ENCODE measurements at regions not wholly inside any gene's neighbourhood (a gene's known extent, or its start where the extent isn't known, plus 50 kb on each side); places are given as distances from the start of the nearest gene placed in this dataset.

DNA sequence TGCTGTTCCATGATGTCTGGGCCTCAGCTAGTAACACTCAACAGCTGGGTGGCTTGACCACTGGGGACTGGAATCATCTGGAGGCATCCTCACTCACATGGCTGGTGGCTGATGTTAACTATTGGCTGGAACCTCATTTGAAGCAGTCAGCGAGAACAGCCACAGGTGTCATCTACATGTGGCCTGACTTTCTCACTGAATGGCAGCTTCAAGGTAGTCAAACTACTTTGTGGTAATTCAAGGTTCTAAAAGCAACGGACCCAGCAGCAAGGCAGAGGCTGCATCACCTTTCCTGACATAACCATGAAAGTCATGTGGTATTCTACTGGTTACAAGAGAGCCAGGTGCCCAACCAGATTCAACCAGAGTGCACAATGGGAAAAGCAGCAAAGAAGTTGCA is 115.9 kb upstream of the DST start:
- DNase-seq (ENCODE audit: low spot score), result no peak
- TF ChIP-seq, protein P1, sequence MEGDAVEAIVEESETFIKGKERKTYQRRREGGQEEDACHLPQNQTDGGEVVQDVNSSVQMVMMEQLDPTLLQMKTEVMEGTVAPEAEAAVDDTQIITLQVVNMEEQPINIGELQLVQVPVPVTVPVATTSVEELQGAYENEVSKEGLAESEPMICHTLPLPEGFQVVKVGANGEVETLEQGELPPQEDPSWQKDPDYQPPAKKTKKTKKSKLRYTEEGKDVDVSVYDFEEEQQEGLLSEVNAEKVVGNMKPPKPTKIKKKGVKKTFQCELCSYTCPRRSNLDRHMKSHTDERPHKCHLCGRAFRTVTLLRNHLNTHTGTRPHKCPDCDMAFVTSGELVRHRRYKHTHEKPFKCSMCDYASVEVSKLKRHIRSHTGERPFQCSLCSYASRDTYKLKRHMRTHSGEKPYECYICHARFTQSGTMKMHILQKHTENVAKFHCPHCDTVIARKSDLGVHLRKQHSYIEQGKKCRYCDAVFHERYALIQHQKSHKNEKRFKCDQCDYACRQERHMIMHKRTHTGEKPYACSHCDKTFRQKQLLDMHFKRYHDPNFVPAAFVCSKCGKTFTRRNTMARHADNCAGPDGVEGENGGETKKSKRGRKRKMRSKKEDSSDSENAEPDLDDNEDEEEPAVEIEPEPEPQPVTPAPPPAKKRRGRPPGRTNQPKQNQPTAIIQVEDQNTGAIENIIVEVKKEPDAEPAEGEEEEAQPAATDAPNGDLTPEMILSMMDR (IDR thresholded peaks at IDR 0.05; ENCODE audit: extremely low read depth, missing control alignments), result no peak

DNA sequence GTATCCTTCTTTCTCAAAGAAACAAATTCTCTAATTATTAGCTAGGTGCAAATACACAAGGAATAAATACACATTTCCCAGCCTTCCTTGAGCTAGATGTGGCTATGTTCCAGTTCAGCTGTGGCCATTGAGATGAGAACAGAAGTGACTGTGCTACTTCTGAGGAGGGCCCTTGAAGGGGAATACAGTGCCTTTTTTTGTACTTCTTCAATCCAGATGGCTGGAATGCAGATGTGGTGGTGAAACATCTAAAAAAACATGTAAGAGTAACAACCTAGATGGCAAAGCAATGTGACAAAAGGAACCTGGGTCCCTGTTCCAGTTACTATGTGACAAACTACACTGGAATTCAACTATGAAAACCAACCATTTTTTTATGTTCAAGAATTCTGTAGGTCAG is 115.4 kb upstream of the DST start:
- TF ChIP-seq, protein P1 (IDR thresholded peaks at IDR 0.05; ENCODE audit: extremely low read depth, missing control alignments), result no peak
- no peak for DNase-seq (ENCODE audit: low spot score)

- TF ChIP-seq, protein P1 (IDR thresholded peaks at IDR 0.05; ENCODE audit: extremely low read depth, missing control alignments), result no peak
- DNase-seq (ENCODE audit: low spot score), result no peak
Observed at GRCh38 chr6:56757588-56757984, 114.9 kb upstream of the DST start.

DNA sequence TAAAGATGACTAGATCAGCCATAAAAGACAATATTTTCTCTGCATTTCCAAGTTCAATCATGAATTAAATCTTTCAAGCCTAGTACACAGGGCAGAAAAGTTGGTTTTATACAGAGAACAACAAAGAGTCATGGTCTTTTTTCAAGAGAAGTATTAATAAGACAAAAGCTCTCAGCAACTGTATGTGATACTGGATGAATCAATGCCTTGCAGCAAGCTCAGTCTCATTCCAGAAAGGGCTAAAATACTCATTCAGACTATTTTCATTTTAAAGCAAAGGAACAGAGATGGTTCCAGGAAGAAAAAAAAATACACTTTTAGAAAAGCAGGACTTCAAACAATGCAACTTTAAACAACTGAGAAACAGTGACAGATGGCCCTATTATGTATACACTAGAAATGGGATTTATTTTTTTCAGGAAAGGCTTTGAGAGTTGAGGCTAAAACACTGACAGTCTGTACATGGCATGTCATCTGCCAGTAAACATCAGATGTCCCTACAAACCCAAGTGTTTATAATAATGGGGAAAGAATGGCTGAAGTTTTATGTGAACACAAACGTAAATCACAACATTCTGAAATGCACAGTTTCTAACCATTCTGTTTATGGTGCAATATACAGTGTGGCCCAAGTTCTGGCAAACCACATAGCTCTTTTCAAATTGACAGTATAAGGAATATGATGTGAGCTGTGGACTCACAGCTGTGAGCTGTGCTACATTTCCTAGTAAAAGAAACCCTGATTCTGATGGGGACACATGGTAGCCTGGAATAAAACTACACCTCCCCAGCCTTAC is 114.3 kb upstream of the DST start:
- no peak for DNase-seq (ENCODE audit: low spot score)
- TF ChIP-seq, protein P1 (IDR thresholded peaks at IDR 0.05; ENCODE audit: extremely low read depth, missing control alignments), result no peak

DNA sequence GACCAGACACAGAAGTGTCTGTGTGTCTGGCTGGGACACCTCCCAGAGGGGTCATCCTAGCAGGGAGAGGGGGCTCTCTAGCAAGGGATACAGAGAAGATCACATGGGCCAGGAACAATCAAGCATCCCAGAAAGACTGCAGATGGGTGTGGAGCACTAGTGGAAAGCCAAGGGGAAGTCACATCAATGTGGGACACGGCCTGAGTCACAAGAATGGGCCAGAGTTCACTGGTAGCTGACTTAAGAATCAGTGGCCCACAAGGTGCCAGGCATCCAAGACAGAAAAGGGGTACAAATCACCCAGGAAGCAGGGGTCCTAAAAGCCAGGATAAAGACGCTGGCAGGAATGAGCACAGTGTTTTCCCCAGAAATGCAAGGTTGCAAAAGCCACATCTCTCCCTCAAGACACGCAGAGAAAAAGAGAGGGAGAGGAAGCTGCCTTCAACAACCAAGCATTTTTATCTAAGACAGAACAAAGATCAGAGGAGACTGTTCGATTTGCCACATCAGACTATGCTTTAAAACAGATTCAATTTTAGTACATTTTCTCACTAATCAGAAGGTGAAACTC is 113.6 kb upstream of the DST start:
- TF ChIP-seq, protein P1 (IDR thresholded peaks at IDR 0.05; ENCODE audit: extremely low read depth, missing control alignments), result no peak

DNA sequence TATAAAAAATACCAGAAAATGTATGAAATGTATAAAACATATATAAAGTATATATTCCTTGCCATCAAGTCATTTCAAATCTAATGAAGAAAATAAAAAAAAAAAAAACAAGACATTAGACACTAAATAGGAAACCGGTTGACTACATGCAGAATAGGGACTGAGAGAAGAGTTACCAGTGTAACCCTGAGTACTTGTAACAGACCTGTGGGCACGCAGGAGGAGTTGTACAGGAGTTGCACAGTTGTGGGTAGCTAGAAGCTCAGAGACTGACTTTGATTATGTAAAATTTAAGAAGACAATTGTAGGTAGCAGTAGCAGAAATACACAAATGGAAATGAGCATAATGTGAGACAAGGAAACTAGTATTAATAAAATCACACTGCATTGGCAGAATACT is 112.4 kb upstream of the DST start:
- TF ChIP-seq, protein P1 (IDR thresholded peaks at IDR 0.05; ENCODE audit: extremely low read depth, missing control alignments), result no peak
- no peak for DNase-seq (ENCODE audit: low spot score)

More for the DNA sequence above, 113.6 kb upstream of the DST start:
- no peak for DNase-seq (ENCODE audit: low spot score)

- TF ChIP-seq, protein P1 (IDR thresholded peaks at IDR 0.05; ENCODE audit: extremely low read depth, missing control alignments), result no peak
- no peak for DNase-seq (ENCODE audit: low spot score)
Observed at GRCh38 chr6:56753811-56754210, 111.1 kb upstream of the DST start.
